A549 (cell line): ENCODE measurements at regions not wholly inside any gene's neighbourhood (a gene's known extent, or its start where the extent isn't known, plus 50 kb on each side); places are given as distances from the start of the nearest gene placed in this dataset.

Experiments used
- BCL3 ChIP-seq: fragments of >200 bp; sonication (Bioruptor Twin); formaldehyde crosslinking; IDR thresholded peaks from 3 replicates; pipeline ENCODE4 v1.6.1; 2016
- CBX8 ChIP-seq: fragments of 200-600 bp; sonication (generic); IDR thresholded peaks from 2 replicates; pipeline ENCODE4 v1.6.1; 2016
- CTCF ChIP-seq: fragments of >200 bp; sonication (Bioruptor Twin); formaldehyde crosslinking; IDR thresholded peaks from 3 replicates; pipeline ENCODE4 v1.5.1; 2016
- EP300 ChIP-seq, 2 experiments: fragments of >200 bp; sonication (Bioruptor Twin); formaldehyde crosslinking; IDR thresholded peaks; 2 replicates in 1 of 2; 3 replicates in 1 of 2; pipeline ENCODE4 v1.6.1; 2016 to 2017
- JUN ChIP-seq, 2 experiments: fragments of >200 bp; sonication (Bioruptor Twin); formaldehyde crosslinking; IDR thresholded peaks; 2 replicates in 1 of 2; 3 replicates in 1 of 2; pipeline ENCODE4 v1.6.1; 2016 to 2017
- KDM5A ChIP-seq: fragments of 200-600 bp; sonication (generic); IDR thresholded peaks from 2 replicates; pipeline ENCODE4 v1.6.1; 2016; ENCODE audit warnings: antibody characterized with exemption, mild to moderate bottlenecking
- MAFK ChIP-seq: fragments of 450-650 bp; IDR thresholded peaks from 2 replicates; pipeline ENCODE4 v1.6.1; 2014; ENCODE audit not compliant: partially characterized antibody
- POLR2A ChIP-seq: IDR thresholded peaks from 2 replicates; pipeline ENCODE4 v1.6.1; 2012; ENCODE audit warnings: mild to moderate bottlenecking, low read length
- POLR2AphosphoS2 ChIP-seq: conservative IDR thresholded peaks from 2 replicates; pipeline ENCODE4 v1.6.1; 2012; ENCODE audit warnings: low read length, improper control_type of control experiment, inconsistent platforms
- TF ChIP-seq, protein P1 (sequence below): IDR thresholded peaks from 2 replicates; pipeline ENCODE4 v1.6.1; 2012

DNA sequence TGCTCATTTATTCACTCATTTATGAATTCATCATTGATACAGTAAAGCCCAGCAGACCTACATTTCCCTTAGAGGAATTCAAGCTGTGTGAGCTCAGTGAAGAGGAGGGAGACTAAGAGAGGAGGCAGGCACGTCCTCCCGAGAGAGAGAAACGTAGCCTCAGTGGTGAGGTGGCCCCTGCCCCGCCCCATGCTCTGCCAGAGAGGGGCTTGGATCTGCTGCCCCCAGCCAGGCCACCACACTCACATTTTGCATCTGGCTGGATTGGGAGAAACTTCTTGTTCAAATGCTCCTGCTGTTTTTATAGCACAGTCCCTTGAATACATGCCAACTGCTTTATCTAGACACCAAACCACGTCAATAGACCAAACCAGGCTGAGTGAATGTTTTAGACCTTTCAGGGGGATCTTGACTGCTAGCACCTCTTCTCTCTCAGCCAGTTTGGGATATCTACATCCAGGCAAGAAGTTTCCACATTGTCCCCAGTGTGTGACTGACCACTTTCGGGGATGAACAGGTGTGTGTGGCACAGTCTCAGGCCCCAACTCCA is 67.7 kb upstream of the AJAP1 start:
- TF ChIP-seq BCL3 (no peak), POLR2A (no peak), POLR2AphosphoS2 (no peak), EP300 (IDR thresholded peaks at IDR 0.05) (no peak), JUN (IDR thresholded peaks at IDR 0.05) (no peak), KDM5A (no peak), MAFK (no peak), CBX8 (no peak), CTCF (no peak)
- TF ChIP-seq, protein P1, sequence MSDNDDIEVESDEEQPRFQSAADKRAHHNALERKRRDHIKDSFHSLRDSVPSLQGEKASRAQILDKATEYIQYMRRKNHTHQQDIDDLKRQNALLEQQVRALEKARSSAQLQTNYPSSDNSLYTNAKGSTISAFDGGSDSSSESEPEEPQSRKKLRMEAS: no peak
